ENCODE measurements at regions not wholly inside any gene's neighbourhood (a gene's known extent, or its start where the extent isn't known, plus 50 kb on each side); places are given as distances from the start of the nearest gene placed in this dataset.

GRCh38 chr9:6160579-6160978, 55.0 kb upstream of the IL33 start:
- TF ChIP-seq, protein P1, sequence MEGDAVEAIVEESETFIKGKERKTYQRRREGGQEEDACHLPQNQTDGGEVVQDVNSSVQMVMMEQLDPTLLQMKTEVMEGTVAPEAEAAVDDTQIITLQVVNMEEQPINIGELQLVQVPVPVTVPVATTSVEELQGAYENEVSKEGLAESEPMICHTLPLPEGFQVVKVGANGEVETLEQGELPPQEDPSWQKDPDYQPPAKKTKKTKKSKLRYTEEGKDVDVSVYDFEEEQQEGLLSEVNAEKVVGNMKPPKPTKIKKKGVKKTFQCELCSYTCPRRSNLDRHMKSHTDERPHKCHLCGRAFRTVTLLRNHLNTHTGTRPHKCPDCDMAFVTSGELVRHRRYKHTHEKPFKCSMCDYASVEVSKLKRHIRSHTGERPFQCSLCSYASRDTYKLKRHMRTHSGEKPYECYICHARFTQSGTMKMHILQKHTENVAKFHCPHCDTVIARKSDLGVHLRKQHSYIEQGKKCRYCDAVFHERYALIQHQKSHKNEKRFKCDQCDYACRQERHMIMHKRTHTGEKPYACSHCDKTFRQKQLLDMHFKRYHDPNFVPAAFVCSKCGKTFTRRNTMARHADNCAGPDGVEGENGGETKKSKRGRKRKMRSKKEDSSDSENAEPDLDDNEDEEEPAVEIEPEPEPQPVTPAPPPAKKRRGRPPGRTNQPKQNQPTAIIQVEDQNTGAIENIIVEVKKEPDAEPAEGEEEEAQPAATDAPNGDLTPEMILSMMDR (IDR thresholded peaks at IDR 0.05; ENCODE audit: low read depth, low read length): no peak
- no peak for DNase-seq (ENCODE audit: extremely low read depth, low read depth)

DNA sequence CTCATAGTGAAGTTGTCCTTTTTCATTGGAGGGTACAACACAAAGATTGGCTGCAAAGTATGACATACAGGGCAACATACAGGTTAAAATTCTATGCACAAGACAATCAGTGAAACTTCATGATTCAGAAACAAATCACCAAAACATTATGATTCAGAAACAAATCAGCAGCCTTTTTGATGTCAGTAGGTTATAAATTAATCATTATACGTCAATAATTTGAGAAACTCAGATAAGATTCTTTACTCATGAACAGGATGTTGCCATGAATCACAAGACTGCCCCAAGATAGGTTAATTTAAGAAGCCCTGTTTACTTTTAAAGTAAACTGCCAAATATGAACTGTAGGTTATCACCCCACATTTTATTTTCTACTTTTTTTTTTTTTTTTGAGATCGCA, 62.2 kb upstream of the IL33 start:
- TF ChIP-seq, protein P1 (IDR thresholded peaks at IDR 0.05; ENCODE audit: low read depth, low read length): no peak
- DNase-seq (ENCODE audit: extremely low read depth, low read depth): no peak

DNA sequence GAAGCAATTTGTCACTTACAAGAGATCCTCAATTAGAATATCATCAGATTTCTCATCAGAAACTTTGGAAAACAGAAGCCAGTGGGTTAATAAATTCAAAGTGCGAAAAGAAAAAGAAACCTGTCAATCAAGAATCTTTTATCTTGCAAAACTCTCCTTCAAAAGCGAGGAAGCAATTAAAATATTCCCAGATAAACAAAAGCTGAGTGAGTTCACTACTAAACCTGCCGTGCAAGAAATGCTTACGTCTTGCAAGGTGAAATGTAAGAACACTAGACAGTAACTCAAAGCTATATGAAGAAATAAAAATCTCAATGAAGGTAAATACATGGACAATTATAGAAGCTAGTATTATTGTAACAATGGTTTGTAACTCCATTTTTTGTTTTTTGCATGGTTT, 62.8 kb upstream of the IL33 start:
- no peak for DNase-seq (ENCODE audit: extremely low read depth, low read depth)
- TF ChIP-seq, protein P1 (IDR thresholded peaks at IDR 0.05; ENCODE audit: low read depth, low read length): no peak

DNA sequence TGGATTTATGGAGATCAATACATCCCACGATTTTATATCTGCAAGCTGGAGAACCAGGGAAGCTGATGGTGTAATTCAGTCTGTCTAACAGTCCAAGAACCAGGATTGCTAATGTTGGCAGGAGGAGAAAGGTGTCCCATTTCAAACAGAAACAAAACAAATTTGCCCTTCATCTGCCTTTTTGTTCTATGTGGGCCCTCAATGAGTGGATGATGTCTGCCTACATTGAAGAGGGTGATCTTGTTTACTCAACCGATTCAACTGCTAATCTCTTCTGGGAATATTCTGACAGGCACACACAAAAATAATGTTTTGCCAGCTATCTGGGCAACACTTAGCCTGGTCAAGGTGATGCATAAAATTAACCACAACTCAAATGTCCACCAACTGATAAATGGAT, 65.1 kb upstream of the IL33 start:
- TF ChIP-seq, protein P1 (IDR thresholded peaks at IDR 0.05; ENCODE audit: low read depth, low read length): no peak

GRCh38 chr9:6149315-6149714, 66.3 kb upstream of the IL33 start:
- DNase-seq (ENCODE audit: extremely low read depth, low read depth): no peak

More for the DNA sequence above, 65.1 kb upstream of the IL33 start:
- no peak for DNase-seq (ENCODE audit: extremely low read depth, low read depth)

DNA sequence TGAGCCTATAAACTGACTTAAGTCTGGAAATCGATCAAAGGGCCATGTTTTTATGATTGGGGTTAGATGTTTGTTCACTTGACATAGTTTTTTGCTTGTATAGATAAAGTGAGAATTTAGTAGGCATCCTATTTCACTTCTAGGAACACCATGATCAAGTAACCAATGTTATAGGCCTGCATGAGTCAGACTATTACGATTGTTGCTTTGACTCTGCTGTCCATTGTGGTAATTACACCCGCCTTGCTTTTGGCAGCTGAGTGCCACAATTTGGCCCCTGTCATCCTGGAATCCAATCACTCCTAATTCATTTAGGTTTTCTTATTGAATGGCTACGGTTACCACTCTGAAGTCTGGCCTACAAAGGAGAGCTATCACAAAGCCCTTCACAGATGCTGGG, 67.8 kb upstream of the IL33 start:
- TF ChIP-seq, protein P1 (IDR thresholded peaks at IDR 0.05; ENCODE audit: low read depth, low read length): no peak
- DNase-seq (ENCODE audit: extremely low read depth, low read depth): no peak

More at GRCh38 chr9:6149315-6149714, 66.3 kb upstream of the IL33 start:
- TF ChIP-seq, protein P1 (IDR thresholded peaks at IDR 0.05; ENCODE audit: low read depth, low read length): no peak

DNA sequence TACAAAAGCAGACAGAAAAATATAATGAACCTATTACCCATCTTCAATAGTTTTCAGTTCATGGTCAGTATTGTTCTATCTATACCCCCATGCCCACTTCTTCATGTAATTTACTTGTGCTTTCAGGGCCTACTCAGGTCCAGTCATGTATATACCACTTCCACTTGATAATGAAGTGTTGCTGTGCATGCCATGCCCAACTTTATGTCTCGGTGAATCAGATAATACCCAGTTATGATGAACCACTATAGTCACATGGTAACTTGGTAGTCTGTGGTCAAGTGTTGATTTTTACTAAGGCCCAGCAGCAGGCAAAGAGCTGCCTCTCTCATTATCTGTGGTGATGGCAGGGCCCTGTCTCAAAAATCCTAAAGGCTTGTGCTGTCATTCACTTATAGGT, 70.7 kb upstream of the IL33 start:
- TF ChIP-seq, protein P1 (IDR thresholded peaks at IDR 0.05; ENCODE audit: low read depth, low read length): no peak

More for the DNA sequence above, 70.7 kb upstream of the IL33 start:
- DNase-seq (ENCODE audit: extremely low read depth, low read depth): no peak
